HuH-7.5 (cell line): ENCODE measurements at regions not wholly inside any gene's neighbourhood (a gene's known extent, or its start where the extent isn't known, plus 50 kb on each side); places are given as distances from the start of the nearest gene placed in this dataset.

Experiments
- DNase-seq: peaks from one replicate; pipeline ENCODE4 v3.0.0; 2011; ENCODE audit warnings: low spot score

DNA sequence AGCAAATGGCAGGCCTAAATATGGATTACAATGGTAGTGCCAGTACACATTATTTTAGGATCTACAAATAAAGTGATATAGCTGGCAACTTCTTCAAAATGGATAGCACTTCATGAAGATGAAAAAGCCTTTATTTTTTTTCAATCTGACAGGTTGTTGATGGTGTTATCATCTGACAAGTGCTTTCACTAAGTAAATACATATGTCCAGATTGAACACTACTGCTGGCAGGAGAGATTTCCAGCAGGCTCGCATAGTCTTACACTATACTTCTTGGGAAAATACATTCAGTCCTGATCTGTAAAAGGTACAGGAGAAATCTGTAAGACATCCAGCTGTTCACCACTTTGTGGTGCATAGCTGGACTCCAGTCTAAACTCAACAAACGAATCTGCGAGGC is 50.9 kb upstream of the ALCAM start:
- DNase-seq, result no peak

DNA sequence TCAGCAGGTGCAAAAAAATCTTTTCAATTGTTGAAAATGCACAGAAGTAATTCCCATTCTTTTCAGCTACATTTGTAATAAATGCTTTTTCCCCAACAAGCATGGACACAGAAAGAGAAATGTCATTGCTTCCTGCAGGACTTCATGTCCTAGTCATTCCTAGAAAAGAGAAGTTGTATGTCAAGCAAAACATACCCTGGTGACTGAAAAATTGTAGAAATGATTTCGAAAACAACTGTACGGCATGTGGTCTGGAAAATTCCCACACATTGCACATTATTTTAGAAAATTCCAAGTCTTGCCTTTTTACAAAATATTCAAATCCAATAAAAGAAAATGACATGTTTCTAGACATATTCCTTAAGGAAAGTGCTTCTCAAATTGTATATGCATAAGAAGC is 50.4 kb upstream of the ALCAM start:
- no peak for DNase-seq
